ENCODE measurements at regions not wholly inside any gene's neighbourhood (a gene's known extent, or its start where the extent isn't known, plus 50 kb on each side); places are given as distances from the start of the nearest gene placed in this dataset.

DNA sequence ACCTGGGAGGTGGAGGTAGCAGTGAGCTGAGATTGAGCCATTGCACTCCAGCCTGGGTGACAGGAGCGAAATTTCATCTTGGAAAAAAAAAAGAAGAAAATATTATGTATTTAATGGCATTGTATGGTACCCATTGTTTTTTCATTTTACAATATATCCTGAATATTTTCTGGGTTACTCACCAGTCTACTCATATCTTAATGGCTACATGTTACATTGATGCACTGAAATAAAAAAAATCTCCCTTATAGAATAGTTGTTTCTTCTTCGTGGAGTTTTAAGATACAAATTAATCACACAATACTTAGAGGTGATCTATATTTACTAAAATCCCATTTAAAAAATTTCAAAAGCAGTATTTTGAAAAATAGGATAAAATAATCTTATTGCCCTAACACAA lies 66.3 kb upstream of the XPO1 start:
- no peak for TF ChIP-seq SIN3A (IDR thresholded peaks at IDR 0.05; ENCODE audit: borderline replicate concordance, insufficient read depth, low read length)
- TF ChIP-seq, protein P1, sequence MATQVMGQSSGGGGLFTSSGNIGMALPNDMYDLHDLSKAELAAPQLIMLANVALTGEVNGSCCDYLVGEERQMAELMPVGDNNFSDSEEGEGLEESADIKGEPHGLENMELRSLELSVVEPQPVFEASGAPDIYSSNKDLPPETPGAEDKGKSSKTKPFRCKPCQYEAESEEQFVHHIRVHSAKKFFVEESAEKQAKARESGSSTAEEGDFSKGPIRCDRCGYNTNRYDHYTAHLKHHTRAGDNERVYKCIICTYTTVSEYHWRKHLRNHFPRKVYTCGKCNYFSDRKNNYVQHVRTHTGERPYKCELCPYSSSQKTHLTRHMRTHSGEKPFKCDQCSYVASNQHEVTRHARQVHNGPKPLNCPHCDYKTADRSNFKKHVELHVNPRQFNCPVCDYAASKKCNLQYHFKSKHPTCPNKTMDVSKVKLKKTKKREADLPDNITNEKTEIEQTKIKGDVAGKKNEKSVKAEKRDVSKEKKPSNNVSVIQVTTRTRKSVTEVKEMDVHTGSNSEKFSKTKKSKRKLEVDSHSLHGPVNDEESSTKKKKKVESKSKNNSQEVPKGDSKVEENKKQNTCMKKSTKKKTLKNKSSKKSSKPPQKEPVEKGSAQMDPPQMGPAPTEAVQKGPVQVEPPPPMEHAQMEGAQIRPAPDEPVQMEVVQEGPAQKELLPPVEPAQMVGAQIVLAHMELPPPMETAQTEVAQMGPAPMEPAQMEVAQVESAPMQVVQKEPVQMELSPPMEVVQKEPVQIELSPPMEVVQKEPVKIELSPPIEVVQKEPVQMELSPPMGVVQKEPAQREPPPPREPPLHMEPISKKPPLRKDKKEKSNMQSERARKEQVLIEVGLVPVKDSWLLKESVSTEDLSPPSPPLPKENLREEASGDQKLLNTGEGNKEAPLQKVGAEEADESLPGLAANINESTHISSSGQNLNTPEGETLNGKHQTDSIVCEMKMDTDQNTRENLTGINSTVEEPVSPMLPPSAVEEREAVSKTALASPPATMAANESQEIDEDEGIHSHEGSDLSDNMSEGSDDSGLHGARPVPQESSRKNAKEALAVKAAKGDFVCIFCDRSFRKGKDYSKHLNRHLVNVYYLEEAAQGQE (IDR thresholded peaks at IDR 0.05; ENCODE audit: insufficient read depth in 1 of 2, low read depth in 2 of 2, low read length in 2 of 2) = no peak
- TF ChIP-seq FOXP2 (optimal IDR thresholded peaks at IDR 0.05; ENCODE audit: borderline replicate concordance, extremely low read depth, extremely low read length, insufficient read depth) = no peak
- no peak for TF ChIP-seq POLR2AphosphoS5 (IDR thresholded peaks at IDR 0.05; ENCODE audit: low read depth, low read length)

Data from PFSK-1 (cell line).